K562 (cell line): ENCODE measurements at regions not wholly inside any gene's neighbourhood (a gene's known extent, or its start where the extent isn't known, plus 50 kb on each side); places are given as distances from the start of the nearest gene placed in this dataset.

Experiments
- ATAC-seq: fragments of 200-7000 bp; cut with Tn5 transposase; 3 replicates; pipeline ENCODE4 v1.9.1; 2020; ENCODE audit warnings: moderate library complexity
- BruUV-seq: library from RNA; stranded (reverse); fragments of 400-500 nt; replicated peaks from 2 replicates; lab custom pipeline; 2021; lab: Mats Ljungman, UMichigan
- CTCF ChIA-PET: fragments of 300-600 bp; formaldehyde crosslinking; extraction: SDS; loops from one replicate; lab custom pipeline; 2021; ENCODE audit warnings: low intra/inter-chr PET ratio; lab: Yijun Ruan, JAX
- POLR2A ChIA-PET: fragments of 300-600, 350-650 bp; sonication (Branson Sonifier 250); formaldehyde crosslinking; extraction: SDS; loops from one replicate; lab custom pipeline; 2021; ENCODE audit warnings: antibody characterized with exemption, inconsistent platforms; lab: Yijun Ruan, JAX
- DNase-seq, 4 experiments: peaks; one replicate each; pipeline versions ENCODE4 v3.0.0 to v3.0.0-alpha.2; 2011 to 2018; ENCODE audit warnings: low spot score in 3 of 4, mixed read lengths in 3 of 4; ENCODE audit errors: extremely low read depth in 1 of 4
- FAIRE-seq: peaks from 2 replicates; lab custom pipeline; 2011; peaks lifted over from hg19 to GRCh38; lab: Jason Lieb, UNC
- H2AFZ ChIP-seq: 2 replicates; pipeline ENCODE4 v1.6.0; 2011; ENCODE audit warnings: low read depth, low read length, control low read depth, inconsistent platforms
- H3K27ac ChIP-seq: fragments of 200-600 bp; 3 replicates; pipeline ENCODE4 v1.8.0; 2011; ENCODE audit warnings: low read depth, mild to moderate bottlenecking, control low read depth, inconsistent platforms, low read length, moderate library complexity, mixed read lengths; ENCODE audit errors: extremely low read depth
- H3K27me3 ChIP-seq, 2 experiments: fragments of 300-600 bp in 1 of 2; 2 replicates in 1 of 2; 3 replicates in 1 of 2; pipeline versions ENCODE4 v1.6.0 to v1.8.0; 2011; ENCODE audit warnings: inconsistent platforms in 2 of 2, low read length in 2 of 2, mild to moderate bottlenecking in 1 of 2, mixed read lengths in 1 of 2, moderate library complexity in 1 of 2; ENCODE audit not compliant: control insufficient read depth in 2 of 2, insufficient read depth in 2 of 2
- H3K36me3 ChIP-seq: fragments of 300-600 bp; 3 replicates; pipeline ENCODE4 v1.8.0; 2011; ENCODE audit warnings: mild to moderate bottlenecking, low read length, inconsistent platforms; ENCODE audit not compliant: control insufficient read depth, insufficient read depth
- H3K4me1 ChIP-seq, 2 experiments: fragments of 200-600 bp in 1 of 2; replicated peaks in 1 of 2; 2 replicates in 1 of 2; 3 replicates in 1 of 2; pipeline versions ENCODE4 v1.5.1 to v1.8.0; 2011; ENCODE audit warnings: inconsistent platforms in 2 of 2, low read length in 2 of 2, mild to moderate bottlenecking in 1 of 2, mixed read lengths in 1 of 2, moderate library complexity in 1 of 2; ENCODE audit not compliant: control insufficient read depth in 2 of 2, insufficient read depth in 2 of 2
- H3K4me2 ChIP-seq: 2 replicates; pipeline ENCODE4 v1.6.1; 2011; ENCODE audit warnings: low read length, control low read depth, inconsistent platforms, mixed read lengths; ENCODE audit not compliant: insufficient read depth
- H3K4me3 ChIP-seq: fragments of 200-600 bp; sonication (generic), shearing (Covaris generic); 2 replicates; pipeline ENCODE4 v1.5.1; 2016; ENCODE audit warnings: control low read depth, inconsistent platforms
- H3K79me2 ChIP-seq: fragments of 200-600 bp; 3 replicates; pipeline ENCODE4 v1.8.0; 2011; ENCODE audit warnings: low read length, inconsistent platforms; ENCODE audit not compliant: control insufficient read depth, insufficient read depth
- H3K9ac ChIP-seq, 2 experiments: 2 replicates each; pipeline versions ENCODE4 v1.6.0 to v1.6.1; 2011; ENCODE audit warnings: low read depth in 2 of 2, low read length in 2 of 2, control low read depth in 1 of 2, inconsistent platforms in 1 of 2, mild to moderate bottlenecking in 1 of 2, mixed read lengths in 1 of 2; ENCODE audit not compliant: insufficient read depth in 1 of 2
- H3K9me1 ChIP-seq: one replicate; pipeline ENCODE4 v1.6.0; 2011; ENCODE audit warnings: inconsistent platforms, mild to moderate bottlenecking, low read length, moderate library complexity; ENCODE audit not compliant: control insufficient read depth, insufficient read depth
- H3K9me3 ChIP-seq: replicated peaks from 2 replicates; pipeline ENCODE4 v1.5.1; 2011; ENCODE audit warnings: low read depth, low read length, inconsistent platforms; ENCODE audit not compliant: control insufficient read depth, insufficient read depth
- H4K20me1 ChIP-seq: replicated peaks from 2 replicates; pipeline ENCODE4 v1.6.1; 2011; ENCODE audit warnings: low read length, inconsistent platforms, mixed read lengths; ENCODE audit not compliant: control insufficient read depth, insufficient read depth
- CBX3 ChIP-seq, 2 experiments: IDR thresholded peaks; 1 replicate in 1 of 2; 2 replicates in 1 of 2; pipeline ENCODE4 v1.6.1; 2012; ENCODE audit warnings: inconsistent platforms in 2 of 2, low read length in 2 of 2, borderline replicate concordance in 1 of 2, control low read depth in 1 of 2
- SREBF1 ChIP-seq: fragments of 150-350 bp; IDR thresholded peaks from 2 replicates; pipeline ENCODE4 v1.6.1; 2014; ENCODE audit warnings: antibody characterized with exemption, low read depth, low read length, borderline replicate concordance
- ZNF239 ChIP-seq: fragments of 250-450 bp; sonication (Bioruptor Pico); IDR thresholded peaks from 2 replicates; pipeline ENCODE4 v1.4.0; 2020; ENCODE audit warnings: mild to moderate bottlenecking
- WGBS: fragments of 100-300 bp; shearing (Covaris generic); methylation state at CpG from one replicate; pipeline ENCODE4 v1.1.6; 2016; ENCODE audit warnings: low coverage, mixed read lengths; ENCODE audit not compliant: insufficient coverage; ENCODE audit errors: missing lambda C conversion rate; 5-methylcytosine and 5-hydroxymethylcytosine counted together
- in situ Hi-C: fragments of 300-500 bp; cut with MboI; formaldehyde crosslinking; loops from 4 replicates; pipeline ENCODE4 v1.15.0; 2018; ENCODE audit warnings: inconsistent platforms, mixed read lengths
- intact Hi-C: fragments of 100-400 bp; cut with micrococcal nuclease; formaldehyde crosslinking; loops from 2 replicates; pipeline ENCODE4 v1.14.2; 2022
- TF ChIP-seq, protein P1 (sequence below), 3 experiments: IDR thresholded peaks in 2 of 3; conservative IDR thresholded peaks in 1 of 3; 2 replicates each; pipeline ENCODE4 v1.5.1; 2011 to 2012; ENCODE audit warnings: low read length in 3 of 3, mild to moderate bottlenecking in 3 of 3, control low read depth in 2 of 3, improper control_type of control experiment in 1 of 3, inconsistent platforms in 1 of 3, low read depth in 1 of 3, mixed read lengths in 1 of 3, moderate library complexity in 1 of 3; ENCODE audit not compliant: insufficient read depth in 2 of 3

DNA sequence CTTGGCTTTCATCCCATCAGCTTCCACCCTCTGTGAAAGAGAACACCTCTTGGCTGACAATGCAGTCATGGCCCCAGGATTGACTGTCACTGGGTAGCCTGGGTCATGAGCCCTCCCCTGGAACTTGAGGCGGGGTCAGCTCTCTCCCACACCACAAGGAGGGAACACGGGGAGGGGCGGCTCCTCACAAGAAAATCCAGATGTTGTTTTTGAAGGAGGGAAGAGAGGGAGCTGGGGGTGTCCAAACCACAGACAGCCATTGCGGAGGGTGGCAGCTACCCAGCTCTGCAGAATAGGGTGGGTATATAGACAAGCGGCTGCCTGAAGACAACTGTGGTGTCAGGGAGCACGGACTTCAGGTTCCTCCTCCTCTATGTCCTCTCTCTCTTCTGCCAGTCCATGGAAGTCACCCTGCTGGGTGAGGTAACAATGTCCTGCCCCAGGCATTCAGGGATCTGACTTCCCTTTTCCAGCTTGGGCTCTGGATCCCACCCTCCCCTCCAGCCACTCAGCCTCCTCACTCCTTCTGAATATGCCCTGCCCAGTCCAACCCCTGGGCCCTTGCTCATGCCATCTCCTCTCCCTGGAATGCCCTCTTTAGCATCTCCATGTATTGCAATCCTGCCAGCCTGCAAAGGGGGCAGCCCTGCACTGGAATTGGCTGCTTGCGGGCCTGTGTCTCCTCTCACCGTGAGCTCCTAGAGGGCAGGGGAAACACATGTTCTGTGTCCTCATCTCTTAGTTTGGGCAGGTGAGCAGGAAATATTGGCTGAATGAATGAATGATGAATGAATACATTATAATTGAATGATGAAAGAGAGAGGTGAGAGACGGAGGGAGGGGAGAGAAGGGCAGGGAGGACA is 60.9 kb upstream of the RUNX3 start:
- in situ Hi-C loops = no loop called here
- CTCF ChIA-PET = no interaction called here
- TF ChIP-seq CBX3 (IDR thresholded peaks at IDR 0.05; ENCODE audit: borderline replicate concordance in 1 of 2, low read length in 2 of 2) = no peak
- no peak for TF ChIP-seq ZNF239 (CRISPR knock-in tag)
- TF ChIP-seq, protein P1, sequence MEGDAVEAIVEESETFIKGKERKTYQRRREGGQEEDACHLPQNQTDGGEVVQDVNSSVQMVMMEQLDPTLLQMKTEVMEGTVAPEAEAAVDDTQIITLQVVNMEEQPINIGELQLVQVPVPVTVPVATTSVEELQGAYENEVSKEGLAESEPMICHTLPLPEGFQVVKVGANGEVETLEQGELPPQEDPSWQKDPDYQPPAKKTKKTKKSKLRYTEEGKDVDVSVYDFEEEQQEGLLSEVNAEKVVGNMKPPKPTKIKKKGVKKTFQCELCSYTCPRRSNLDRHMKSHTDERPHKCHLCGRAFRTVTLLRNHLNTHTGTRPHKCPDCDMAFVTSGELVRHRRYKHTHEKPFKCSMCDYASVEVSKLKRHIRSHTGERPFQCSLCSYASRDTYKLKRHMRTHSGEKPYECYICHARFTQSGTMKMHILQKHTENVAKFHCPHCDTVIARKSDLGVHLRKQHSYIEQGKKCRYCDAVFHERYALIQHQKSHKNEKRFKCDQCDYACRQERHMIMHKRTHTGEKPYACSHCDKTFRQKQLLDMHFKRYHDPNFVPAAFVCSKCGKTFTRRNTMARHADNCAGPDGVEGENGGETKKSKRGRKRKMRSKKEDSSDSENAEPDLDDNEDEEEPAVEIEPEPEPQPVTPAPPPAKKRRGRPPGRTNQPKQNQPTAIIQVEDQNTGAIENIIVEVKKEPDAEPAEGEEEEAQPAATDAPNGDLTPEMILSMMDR (IDR thresholded peaks at IDR 0.05 in 2 of 3, conservative IDR thresholded peaks at IDR 0.05 in 1 of 3; ENCODE audit: insufficient read depth in 2 of 3, low read depth in 1 of 3, low read length in 3 of 3) = 0 out of 6 replicates have a peak, but pooled peaks of 2 of the 3 experiments have one; percentile 1 to 5
- TF ChIP-seq SREBF1 = no peak
- no peak overlapping the region for H3K4me3 ChIP-seq
- no TSS peak for BruUV-seq
- H3K9me1 ChIP-seq = no peaks in the 10 kb centered on the region
- peaks cover 11% of the 10 kb centered on the region; the same call in 1 of the 2 replicates for H4K20me1 ChIP-seq
- ATAC-seq (peak; percentile 25; the same call in 2 of the 3 replicates), FAIRE-seq (no peak), DNase-seq (no peak)
- no peaks in the 10 kb centered on the region for H3K79me2 ChIP-seq
- no peaks in the 10 kb centered on the region for H3K36me3 ChIP-seq
- POLR2A ChIA-PET = interaction anchor here (0.6 to 1.5 kb wide), 6 partner anchors 8 to 504 kb away, joined by 3 to 7 read pairs (median 3); no protein-coding TSS in a partner anchor
- H3K9me3 ChIP-seq = no peaks in the 10 kb centered on the region
- no peak overlapping the region for H3K27ac ChIP-seq
- intact Hi-C loops = no loop called here
- peaks cover 61 to 86% of the 10 kb centered on the region in 2 experiments for H3K27me3 ChIP-seq
- H3K4me2 ChIP-seq = no peak overlapping the region
- no peaks in the 10 kb centered on the region; a peak in 1 of 5 replicates for H3K4me1 ChIP-seq
- WGBS = 0% methylated on average over 9 of the region's 9 CpGs
- H3K9ac ChIP-seq = no peak overlapping the region
- no peak overlapping the region for H2AFZ ChIP-seq
